NCI-H345 treated with DMSO at 0.1 percent for 48 hours (cell line): ENCODE measurements at regions not wholly inside any gene's neighbourhood (a gene's known extent, or its start where the extent isn't known, plus 50 kb on each side); places are given as distances from the start of the nearest gene placed in this dataset.

Experiments
- DNase-seq: peaks from one replicate; lab custom pipeline; 2025; ENCODE audit not compliant: unreplicated experiment; lab: John Stamatoyannopoulos, UW

DNA sequence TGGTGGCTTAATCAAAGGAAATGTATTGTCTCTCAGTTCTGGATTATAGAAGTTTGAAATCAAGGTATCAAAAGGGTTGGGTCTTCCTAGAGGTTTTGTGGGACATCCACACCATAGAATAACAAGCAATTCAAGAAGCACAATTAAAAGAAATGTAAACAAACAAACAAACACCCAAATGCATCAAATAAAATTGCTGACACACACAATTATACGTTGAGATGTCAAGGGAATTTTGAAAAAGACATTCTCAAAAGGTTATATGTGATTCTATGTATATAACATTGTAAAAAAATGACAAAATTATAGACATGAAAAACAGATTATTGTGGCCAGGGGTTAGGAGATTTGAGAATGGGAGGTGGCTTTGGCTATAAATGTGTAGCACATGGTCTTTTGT, 250.7 kb upstream of the AGA start:
- DNase-seq: no peak

DNA sequence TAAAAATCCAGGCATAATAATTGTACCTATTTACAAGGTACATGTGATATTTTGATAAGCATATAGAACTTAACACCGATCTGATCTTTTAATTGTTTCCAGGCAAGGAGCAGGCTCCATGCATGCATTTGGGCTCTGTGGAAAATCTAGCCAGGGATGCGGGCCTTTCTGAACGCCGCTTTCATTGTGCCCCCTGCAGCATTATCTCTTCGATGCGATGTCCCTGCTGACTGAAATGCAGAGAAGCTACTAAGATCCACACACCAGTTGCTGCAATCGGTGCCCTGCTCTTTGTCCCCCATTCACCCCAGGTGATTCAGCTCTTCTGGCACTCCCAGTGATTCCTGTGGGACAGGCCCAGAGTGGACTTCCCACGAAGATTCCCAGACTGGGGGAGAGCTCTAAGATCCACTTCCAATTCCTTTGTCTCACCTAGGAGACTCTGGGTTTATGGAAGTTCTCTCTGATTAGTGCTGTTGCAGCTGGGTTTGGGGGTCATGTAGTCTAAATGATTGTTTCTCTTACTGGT, 254.3 kb upstream of the AGA start:
- no peak for DNase-seq

DNA sequence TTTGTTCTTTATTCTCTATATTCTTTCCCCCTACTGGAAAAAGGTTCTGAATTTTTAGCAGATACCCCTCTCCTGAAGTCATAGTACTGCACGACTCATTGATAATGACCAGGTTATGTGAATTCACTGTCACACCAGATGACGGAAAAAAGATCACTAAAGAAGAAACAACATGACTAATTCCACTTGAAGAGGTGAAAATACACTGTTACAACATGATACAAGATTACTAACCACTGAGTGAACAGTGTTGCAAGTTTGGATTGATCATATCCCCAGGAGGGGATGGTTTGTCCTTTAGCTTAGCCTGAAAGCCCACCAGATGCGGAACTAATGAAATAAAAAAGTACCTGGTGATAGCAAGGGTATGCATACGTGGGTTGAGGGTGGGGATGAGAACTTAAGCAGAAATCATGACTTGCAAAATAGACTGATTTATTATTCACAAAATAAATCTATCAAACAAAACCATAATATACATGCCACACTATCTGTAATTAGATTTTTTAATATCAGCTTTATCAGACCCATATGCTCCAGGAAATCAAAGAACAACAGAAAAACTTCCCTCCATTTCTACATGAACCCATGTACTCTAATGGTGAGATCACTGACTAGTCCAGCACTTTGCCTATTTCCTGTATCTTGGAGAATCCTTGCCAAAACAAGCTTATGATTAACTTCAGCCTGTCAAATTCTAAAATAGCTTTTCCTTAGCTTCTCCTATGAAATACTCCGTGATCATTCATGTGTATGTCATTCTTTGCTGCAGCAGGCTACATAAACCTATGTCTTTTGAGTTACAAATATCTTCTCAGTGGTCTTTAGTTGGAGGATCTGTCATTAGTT, 257.4 kb upstream of the AGA start:
- DNase-seq: no peak

DNA sequence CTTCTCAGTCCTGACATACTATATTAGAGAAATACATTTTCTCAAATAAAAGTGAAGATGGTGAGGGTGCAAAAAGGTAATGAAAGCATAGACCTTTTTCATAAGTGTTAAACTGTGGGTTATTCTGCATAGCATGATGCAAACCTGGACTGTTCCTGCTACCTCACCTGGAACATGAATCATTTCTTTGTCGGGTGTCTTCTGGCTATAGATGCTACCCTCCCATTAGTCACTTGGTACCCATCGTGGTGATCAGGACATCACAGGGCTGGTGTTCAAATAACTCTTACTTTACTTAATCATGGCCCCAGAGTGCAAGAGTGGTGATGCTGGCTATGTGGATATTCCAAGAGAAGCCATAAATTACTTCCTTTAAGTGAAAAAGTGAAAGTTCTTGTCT, 264.7 kb upstream of the AGA start:
- no peak for DNase-seq

DNA sequence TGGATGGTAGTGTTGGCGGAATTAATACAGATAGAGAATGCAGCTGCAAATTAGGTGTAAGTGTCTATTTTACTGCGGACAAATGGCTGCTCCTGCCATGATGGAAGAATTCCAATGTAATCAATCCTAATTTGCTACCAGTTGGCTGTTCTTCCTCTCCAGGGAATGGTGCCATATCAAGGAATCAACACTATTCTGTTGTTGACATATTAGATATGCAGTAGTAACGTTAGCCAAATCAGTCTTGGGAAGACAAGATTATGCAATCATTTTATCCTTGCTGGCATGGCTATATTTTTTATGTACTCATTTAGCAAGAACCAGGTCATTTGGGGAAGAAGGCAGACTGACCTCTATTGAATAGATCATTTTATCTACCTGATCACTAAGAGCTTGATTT, 271.2 kb upstream of the AGA start:
- no peak for DNase-seq

DNA sequence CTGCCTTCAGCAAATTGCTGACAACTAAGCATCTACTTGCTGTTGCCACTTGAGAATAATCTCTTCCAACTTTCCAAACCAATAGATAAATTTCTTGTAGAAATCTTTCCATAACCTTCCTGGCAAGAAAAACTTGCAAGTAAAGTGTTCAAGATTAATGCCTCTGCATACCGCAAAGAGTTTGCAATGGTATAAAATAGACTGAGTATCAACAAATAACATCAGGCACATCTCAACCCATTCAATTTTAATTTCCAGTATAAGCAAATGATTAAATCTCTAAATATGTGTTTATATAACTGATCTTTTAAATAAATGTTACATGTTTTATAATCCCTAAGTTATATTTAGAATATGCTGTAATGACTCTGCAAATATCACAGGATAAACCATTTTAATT, 275.2 kb upstream of the AGA start:
- no peak for DNase-seq

DNA sequence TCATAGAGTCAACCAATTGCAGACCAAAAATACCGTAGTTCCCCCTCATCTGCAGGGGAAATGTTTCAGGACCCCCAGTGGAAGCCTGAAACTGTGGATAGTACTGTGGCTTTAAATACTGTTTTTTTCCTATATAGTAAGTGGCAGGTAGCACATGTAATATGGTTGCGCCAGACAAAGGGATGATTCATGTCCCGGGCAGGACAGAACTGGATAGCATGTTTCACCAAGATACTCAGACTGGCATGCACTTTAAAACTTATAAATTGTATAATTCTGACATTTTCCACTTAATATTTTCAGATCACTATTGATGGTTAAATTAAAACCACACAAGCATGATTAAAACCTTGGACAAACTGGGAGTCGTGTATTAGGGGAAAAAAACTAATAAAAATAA, 276.3 kb upstream of the AGA start:
- no peak for DNase-seq

DNA sequence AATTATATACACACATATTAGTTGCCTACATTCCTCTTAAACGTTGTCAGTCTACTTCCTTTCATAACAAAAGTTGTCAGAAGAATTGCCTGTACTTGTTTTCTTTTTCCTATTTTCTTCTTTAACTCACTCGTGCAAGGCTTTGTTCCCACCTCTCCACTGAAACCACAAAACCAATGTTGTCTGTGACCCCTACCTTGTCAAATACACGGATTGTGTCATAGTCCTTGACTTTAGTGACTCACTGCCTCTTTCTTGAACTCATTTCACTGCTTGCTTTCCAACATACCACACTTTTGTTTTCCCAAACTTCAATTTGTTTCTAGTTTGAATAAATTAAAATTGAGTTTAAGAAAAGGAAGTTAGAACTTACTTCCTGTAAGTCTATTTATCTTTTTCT, 283.9 kb upstream of the AGA start:
- DNase-seq: no peak

DNA sequence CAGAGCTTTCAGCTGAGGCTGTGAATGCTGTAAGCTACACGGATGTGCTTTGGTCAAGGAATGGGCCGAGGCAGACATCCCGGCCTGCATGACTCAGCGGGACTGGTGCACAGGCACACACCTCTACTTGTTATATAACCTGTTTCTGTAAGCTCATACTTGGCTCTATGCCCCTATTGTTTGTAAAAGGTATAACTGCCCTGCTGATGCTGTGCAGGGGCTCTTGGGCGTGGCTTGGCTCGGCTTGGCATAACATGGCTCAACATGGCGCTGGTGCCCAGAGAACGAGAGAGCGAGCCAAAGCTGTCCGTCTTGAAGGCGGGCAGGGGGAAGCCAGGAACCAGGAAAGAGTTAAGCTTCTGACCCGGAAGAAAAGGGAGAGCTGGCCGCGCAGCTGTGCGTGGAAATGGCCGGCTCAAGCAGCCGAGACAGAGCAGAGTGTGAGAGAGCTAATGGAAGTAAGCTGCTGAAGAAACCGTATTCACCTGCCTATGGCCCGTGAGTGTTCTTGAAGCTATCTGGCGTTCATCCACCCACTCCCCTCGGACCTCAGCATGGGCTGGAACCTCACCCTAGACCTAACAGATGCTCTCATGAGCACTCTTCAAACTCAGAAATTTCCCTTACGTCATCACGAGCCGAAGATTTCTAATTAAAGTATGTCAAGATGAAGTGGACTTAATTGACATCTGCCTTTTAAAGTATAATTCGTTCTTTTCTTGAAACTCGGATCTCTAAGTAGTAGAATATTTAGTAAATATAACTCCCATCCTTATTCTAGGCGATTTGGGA, 286.3 kb upstream of the AGA start:
- DNase-seq: no peak

DNA sequence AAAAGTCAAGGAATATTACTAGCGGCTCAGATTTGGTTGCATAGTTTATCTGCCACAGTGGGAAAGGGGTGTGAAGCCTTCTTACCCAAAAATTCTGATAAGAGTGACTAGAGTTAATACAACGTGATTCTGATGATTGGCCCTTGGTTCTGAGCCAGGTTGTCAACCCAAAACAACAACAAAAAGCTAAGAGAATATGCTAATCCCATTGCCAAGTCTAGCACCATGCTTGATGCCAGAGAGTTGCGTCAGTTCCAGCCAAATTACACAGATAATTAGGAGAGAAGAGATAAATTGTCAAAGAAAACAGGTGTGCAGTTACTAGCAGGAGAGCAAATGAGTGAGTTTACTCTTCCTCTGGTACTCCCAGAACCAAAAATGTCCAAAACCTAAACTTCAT, 287.4 kb upstream of the AGA start:
- no peak for DNase-seq

DNA sequence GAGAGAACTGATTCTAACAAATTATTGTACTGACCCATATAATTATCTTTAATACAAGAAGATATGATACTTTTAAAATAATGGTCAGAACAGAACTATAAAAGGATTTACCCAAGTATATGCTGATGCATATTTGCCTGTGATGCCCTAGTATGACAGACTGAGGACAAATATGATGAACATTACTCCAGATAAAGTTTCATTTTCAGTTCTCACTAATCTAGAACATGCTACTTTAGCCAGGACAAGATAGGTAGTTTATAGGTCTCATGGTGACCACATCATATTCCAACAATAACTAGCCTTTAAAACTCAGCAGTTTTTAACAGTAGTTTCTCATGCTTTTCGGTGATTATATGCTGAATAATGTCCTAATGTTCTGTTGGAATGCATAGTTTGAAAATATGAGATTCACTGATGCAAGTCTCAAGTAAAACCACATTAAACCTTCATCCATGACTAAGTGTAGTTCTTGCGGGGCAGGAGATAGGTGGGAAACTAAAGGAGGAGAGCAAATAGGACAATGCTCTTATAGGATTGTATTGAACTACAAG, 295.2 kb upstream of the AGA start:
- DNase-seq: no peak

DNA sequence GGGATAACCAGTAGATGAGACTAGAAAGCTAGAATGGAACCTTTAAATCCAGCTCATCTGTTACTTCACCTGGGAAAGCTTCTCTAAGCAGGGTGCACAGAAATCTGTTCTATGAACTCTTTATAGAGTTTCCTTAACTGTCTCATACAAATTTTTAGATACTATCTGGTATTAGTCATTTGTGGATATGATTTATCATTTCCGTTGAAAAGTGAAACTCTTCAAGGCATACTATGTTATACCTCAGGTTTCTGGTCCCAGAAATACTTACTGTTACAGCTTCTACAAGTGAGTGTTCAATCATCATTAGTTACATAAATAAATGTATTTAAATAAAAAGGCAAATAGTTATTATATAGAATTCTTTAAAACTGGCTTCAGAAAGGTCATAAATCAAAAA, 298.3 kb upstream of the AGA start:
- no peak for DNase-seq

DNA sequence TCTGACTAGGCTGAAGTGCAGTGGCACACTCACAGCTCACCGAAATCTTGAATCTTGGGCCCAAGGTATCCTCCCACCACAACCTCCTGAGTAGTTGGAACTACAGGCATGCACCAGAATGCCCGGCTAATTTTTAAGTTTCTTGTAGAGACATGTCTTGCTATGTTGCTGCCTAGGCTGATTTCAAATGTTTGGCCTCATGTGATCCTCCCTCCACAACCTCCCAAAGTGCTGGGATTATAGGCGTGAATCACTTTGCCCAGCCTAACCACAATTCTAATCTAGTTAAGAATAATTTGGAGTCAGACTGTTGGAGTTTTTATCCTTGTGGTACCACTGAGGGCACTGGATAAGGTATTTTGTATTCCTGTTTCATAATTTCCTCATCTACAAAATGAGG, 317.5 kb upstream of the AGA start:
- no peak for DNase-seq

DNA sequence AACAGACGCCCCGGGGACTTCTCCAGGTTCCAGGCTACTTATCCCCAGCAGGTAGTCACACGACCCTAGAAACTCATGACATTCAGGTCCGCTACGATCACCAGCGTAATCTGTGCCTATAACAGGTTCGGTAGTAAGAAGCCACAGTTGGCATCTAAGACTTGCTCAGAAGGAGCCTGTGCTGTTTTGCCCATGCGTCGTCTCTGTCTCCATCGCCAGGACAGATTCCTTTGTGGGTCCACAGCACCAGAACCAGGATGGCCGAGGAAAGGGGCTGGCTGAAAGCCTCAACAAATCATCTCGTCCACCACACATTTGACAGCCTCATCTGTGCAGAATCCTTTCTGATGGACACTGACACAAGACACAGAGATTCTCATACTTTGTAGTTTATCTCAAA, 319.5 kb upstream of the AGA start:
- no peak for DNase-seq

DNA sequence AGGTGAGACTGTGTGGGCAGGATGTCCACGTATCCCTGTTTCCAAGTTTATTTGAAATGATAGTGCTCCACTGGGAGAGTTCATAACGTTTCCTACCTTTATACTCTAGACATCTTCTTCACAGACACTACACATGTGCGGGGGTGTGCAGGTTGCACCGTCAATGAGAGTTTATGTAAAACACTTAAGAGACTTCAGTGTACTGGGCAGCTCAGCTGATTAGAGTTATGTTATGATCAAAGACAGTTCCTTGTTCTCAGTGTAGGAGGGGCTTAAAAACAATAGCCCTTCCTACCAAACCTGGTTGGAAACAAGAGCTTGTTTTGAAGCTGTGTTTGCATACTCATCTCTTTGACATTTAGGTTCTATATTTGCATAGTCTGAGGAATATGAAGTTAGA, 326.9 kb upstream of the AGA start:
- no peak for DNase-seq

DNA sequence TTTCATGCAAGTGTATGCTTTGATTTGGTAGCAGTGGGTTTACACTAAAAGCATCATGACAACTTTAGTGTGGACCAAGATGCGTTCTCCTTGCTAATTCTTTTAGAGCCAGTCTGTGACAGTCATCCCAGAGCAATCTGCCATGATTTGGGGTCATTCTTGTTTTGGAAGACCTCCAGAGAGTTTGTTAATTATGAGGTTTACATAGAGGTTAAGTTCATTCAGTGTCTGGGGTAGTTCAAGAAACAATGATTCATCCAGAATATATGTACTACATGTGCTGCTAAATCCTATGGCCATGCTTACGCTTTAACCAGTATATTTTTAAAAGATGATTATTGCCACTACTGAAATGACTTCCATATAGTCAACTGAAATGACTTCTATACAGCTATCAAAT, 328.5 kb upstream of the AGA start:
- no peak for DNase-seq

DNA sequence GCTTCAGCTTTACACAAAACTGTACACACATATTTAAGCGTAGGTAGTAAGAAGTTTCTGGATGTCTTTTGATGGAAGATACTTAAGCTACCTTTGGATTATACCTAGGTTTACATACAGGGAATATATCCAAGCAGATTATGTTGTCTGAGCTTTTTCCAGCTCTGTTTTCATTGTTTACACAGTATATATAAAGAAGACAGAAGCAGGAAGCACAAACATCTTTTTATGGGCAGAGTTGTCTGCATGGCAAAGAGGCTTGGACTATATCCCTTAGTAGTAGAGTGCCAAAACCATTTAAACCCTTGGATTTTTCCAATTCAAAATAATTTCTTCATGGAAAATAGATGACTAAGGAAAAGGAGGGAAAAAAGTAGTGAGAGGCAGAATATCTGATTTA, 329.4 kb upstream of the AGA start:
- no peak for DNase-seq

DNA sequence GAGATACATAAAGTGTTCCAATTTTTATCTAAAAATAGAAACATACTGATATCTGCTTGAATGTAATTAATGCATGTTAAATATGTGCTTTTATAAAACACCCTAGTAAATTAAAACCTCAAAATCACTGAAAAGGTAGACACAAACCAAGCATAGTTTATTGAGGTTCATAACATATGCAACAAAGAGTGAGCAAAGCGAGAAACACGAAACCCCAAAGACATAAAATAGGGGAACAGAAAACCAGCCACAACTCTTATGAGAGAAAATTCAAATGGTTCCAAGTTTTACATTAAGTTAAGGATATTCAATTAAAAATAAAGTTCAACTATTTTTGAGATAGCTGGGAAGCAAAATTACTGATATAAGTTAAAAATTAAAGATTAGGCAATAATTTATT, 336.4 kb upstream of the AGA start:
- DNase-seq: no peak

DNA sequence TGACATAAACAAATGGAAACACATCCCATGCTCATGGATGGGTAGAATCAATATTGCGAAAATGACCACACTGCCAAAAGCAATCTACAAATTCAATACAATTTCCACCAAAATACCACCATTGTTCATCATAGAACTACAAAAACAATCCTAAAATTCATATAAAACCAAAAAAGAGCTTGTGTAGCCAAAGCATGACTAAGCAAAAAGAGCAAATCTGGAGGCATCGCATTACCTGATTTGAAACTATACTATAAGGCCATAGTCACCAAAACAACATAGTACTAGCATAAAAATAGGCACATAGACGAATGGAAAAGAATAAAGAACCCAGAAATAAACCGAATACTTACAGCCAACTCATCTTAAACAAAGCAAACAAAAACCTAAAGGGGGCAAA, 342.8 kb upstream of the AGA start:
- no peak for DNase-seq

DNA sequence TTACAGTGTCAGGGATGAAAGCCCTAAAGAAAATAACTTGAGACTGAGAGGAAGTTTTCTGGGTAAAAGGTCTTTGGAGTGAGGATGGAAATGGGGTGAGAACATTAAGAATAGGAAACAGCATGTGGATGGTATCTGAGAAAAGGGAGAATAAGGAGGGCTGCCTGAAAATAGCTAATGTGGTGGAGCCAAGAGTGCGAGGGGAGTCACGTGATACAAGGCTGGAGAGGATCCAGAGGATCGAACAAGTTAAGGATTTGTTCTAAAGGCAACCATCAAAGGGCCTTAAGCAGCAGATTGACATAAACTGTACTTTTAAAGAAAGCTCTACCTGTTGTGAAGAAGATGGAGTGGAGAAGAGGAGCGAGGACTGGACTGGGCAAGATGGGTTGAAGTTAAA, 347.4 kb upstream of the AGA start:
- no peak for DNase-seq

DNA sequence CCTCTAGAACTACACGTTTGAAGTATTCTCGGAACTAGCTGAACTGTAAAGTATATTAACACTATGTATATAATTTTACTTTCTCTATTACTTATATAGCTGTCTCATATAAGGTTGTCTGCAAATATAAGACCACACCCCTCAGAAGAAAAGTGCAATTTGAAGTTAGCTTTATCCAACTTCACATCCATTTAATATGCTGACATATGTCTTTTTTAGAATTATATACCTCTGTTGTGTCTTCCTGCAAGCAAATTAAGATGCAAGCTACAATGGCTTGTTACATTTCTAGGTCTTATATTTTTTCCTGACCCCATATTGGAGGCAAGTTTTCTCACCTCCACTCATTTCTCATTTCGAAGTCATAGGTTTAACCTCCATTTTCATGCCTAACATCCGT, 349.0 kb upstream of the AGA start:
- no peak for DNase-seq

DNA sequence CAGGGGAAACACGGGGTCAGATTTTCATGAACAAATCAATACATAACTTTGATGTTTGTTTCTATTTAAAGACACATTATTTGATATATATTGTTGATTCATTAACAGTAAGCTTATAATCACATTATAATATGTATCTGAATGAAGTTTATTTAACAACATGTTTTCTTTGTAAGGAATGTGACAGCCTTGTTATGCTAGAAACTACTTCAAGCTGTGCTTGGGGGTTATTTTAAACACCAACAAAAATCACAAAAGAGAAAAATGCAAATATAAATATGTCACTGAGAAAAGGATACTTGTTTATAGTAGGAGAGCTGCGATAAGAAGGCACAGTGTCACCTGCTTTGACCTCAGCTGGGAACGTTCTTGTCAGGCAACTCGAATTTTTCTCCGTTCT, 354.6 kb upstream of the AGA start:
- DNase-seq: no peak
